K562 (cell line): ENCODE measurements at regions not wholly inside any gene's neighbourhood (a gene's known extent, or its start where the extent isn't known, plus 50 kb on each side); places are given as distances from the start of the nearest gene placed in this dataset.

Experiments
- ATAC-seq: fragments of 200-7000 bp; cut with Tn5 transposase; 3 replicates; pipeline ENCODE4 v1.9.1; 2020; ENCODE audit warnings: moderate library complexity
- BruUV-seq: library from RNA; stranded (reverse); fragments of 400-500 nt; replicated peaks from 2 replicates; lab custom pipeline; 2021; lab: Mats Ljungman, UMichigan
- CTCF ChIA-PET: fragments of 300-600 bp; formaldehyde crosslinking; extraction: SDS; loops from one replicate; lab custom pipeline; 2021; ENCODE audit warnings: low intra/inter-chr PET ratio; lab: Yijun Ruan, JAX
- POLR2A ChIA-PET: fragments of 300-600, 350-650 bp; sonication (Branson Sonifier 250); formaldehyde crosslinking; extraction: SDS; loops from one replicate; lab custom pipeline; 2021; ENCODE audit warnings: antibody characterized with exemption, inconsistent platforms; lab: Yijun Ruan, JAX
- DNase-seq, 4 experiments: peaks; one replicate each; pipeline versions ENCODE4 v3.0.0 to v3.0.0-alpha.2; 2011 to 2018; ENCODE audit warnings: low spot score in 3 of 4, mixed read lengths in 3 of 4; ENCODE audit errors: extremely low read depth in 1 of 4
- FAIRE-seq: peaks from 2 replicates; lab custom pipeline; 2011; peaks lifted over from hg19 to GRCh38; lab: Jason Lieb, UNC
- H2AFZ ChIP-seq: 2 replicates; pipeline ENCODE4 v1.6.0; 2011; ENCODE audit warnings: low read depth, low read length, control low read depth, inconsistent platforms
- H3K27ac ChIP-seq: fragments of 200-600 bp; 3 replicates; pipeline ENCODE4 v1.8.0; 2011; ENCODE audit warnings: low read depth, mild to moderate bottlenecking, control low read depth, inconsistent platforms, low read length, moderate library complexity, mixed read lengths; ENCODE audit errors: extremely low read depth
- H3K27me3 ChIP-seq, 2 experiments: fragments of 300-600 bp in 1 of 2; 2 replicates in 1 of 2; 3 replicates in 1 of 2; pipeline versions ENCODE4 v1.6.0 to v1.8.0; 2011; ENCODE audit warnings: inconsistent platforms in 2 of 2, low read length in 2 of 2, mild to moderate bottlenecking in 1 of 2, mixed read lengths in 1 of 2, moderate library complexity in 1 of 2; ENCODE audit not compliant: control insufficient read depth in 2 of 2, insufficient read depth in 2 of 2
- H3K36me3 ChIP-seq: fragments of 300-600 bp; 3 replicates; pipeline ENCODE4 v1.8.0; 2011; ENCODE audit warnings: mild to moderate bottlenecking, low read length, inconsistent platforms; ENCODE audit not compliant: control insufficient read depth, insufficient read depth
- H3K4me1 ChIP-seq, 2 experiments: fragments of 200-600 bp in 1 of 2; replicated peaks in 1 of 2; 2 replicates in 1 of 2; 3 replicates in 1 of 2; pipeline versions ENCODE4 v1.5.1 to v1.8.0; 2011; ENCODE audit warnings: inconsistent platforms in 2 of 2, low read length in 2 of 2, mild to moderate bottlenecking in 1 of 2, mixed read lengths in 1 of 2, moderate library complexity in 1 of 2; ENCODE audit not compliant: control insufficient read depth in 2 of 2, insufficient read depth in 2 of 2
- H3K4me2 ChIP-seq: 2 replicates; pipeline ENCODE4 v1.6.1; 2011; ENCODE audit warnings: low read length, control low read depth, inconsistent platforms, mixed read lengths; ENCODE audit not compliant: insufficient read depth
- H3K4me3 ChIP-seq: fragments of 200-600 bp; sonication (generic), shearing (Covaris generic); 2 replicates; pipeline ENCODE4 v1.5.1; 2016; ENCODE audit warnings: control low read depth, inconsistent platforms
- H3K79me2 ChIP-seq: fragments of 200-600 bp; 3 replicates; pipeline ENCODE4 v1.8.0; 2011; ENCODE audit warnings: low read length, inconsistent platforms; ENCODE audit not compliant: control insufficient read depth, insufficient read depth
- H3K9ac ChIP-seq, 2 experiments: 2 replicates each; pipeline versions ENCODE4 v1.6.0 to v1.6.1; 2011; ENCODE audit warnings: low read depth in 2 of 2, low read length in 2 of 2, control low read depth in 1 of 2, inconsistent platforms in 1 of 2, mild to moderate bottlenecking in 1 of 2, mixed read lengths in 1 of 2; ENCODE audit not compliant: insufficient read depth in 1 of 2
- H3K9me1 ChIP-seq: one replicate; pipeline ENCODE4 v1.6.0; 2011; ENCODE audit warnings: inconsistent platforms, mild to moderate bottlenecking, low read length, moderate library complexity; ENCODE audit not compliant: control insufficient read depth, insufficient read depth
- H3K9me3 ChIP-seq: replicated peaks from 2 replicates; pipeline ENCODE4 v1.5.1; 2011; ENCODE audit warnings: low read depth, low read length, inconsistent platforms; ENCODE audit not compliant: control insufficient read depth, insufficient read depth
- H4K20me1 ChIP-seq: replicated peaks from 2 replicates; pipeline ENCODE4 v1.6.1; 2011; ENCODE audit warnings: low read length, inconsistent platforms, mixed read lengths; ENCODE audit not compliant: control insufficient read depth, insufficient read depth
- CHCHD3 ChIP-seq: fragments of 250-450 bp; sonication (Bioruptor Pico); IDR thresholded peaks from 2 replicates; pipeline ENCODE4 v2.1.2; 2022; ENCODE audit warnings: mild to moderate bottlenecking
- EHMT2 ChIP-seq: fragments of 450-650 bp; IDR thresholded peaks from 2 replicates; pipeline ENCODE4 v1.6.1; 2018; ENCODE audit warnings: antibody characterized with exemption
- FOSL1 ChIP-seq: fragments of 200-800 bp; sonication (Bioruptor generic); conservative IDR thresholded peaks from 2 replicates; pipeline ENCODE4 v1.6.1; 2016; ENCODE audit warnings: missing genetic modification characterization, missing compliant biosample characterization
- NFATC3 ChIP-seq: fragments of 450-650 bp; IDR thresholded peaks from 2 replicates; pipeline ENCODE4 v1.6.1; 2017; ENCODE audit warnings: mild to moderate bottlenecking
- RBBP5 ChIP-seq: fragments of 200-600 bp; sonication (generic); IDR thresholded peaks from 2 replicates; pipeline ENCODE4 v1.6.1; 2012; ENCODE audit warnings: borderline replicate concordance, mild to moderate bottlenecking, low read length, control low read depth, inconsistent platforms; ENCODE audit not compliant: insufficient read depth, poor library complexity, severe bottlenecking
- TBP ChIP-seq: optimal IDR thresholded peaks from 2 replicates; pipeline ENCODE3; 2011; ENCODE audit warnings: low read depth, low read length, improper control_type of control experiment
- YY1 ChIP-seq, 3 experiments: IDR thresholded peaks; 2 replicates each; pipeline ENCODE4 v1.6.1; 2011; ENCODE audit warnings: low read length in 2 of 3, mild to moderate bottlenecking in 2 of 3, moderate library complexity in 2 of 3, borderline replicate concordance in 1 of 3, control low read depth in 1 of 3, low read depth in 1 of 3; ENCODE audit not compliant: insufficient read depth in 3 of 3, insufficient replicate concordance in 2 of 3, control insufficient read depth in 1 of 3, insufficient read length in 1 of 3; ENCODE audit errors: extremely low read depth in 1 of 3
- ZNF644 ChIP-seq: fragments of 200-800 bp; sonication (Bioruptor generic); IDR thresholded peaks from 2 replicates; pipeline ENCODE4 v1.6.1; 2016; ENCODE audit warnings: low read depth, missing genetic modification characterization, missing compliant biosample characterization
- ZNF79 ChIP-seq: fragments of 250-450 bp; sonication (Bioruptor Pico); IDR thresholded peaks from 2 replicates; pipeline ENCODE4 v1.4.0; 2020; ENCODE audit warnings: low read depth, mild to moderate bottlenecking, moderate library complexity
- WGBS: fragments of 100-300 bp; shearing (Covaris generic); methylation state at CpG from one replicate; pipeline ENCODE4 v1.1.6; 2016; ENCODE audit warnings: low coverage, mixed read lengths; ENCODE audit not compliant: insufficient coverage; ENCODE audit errors: missing lambda C conversion rate; 5-methylcytosine and 5-hydroxymethylcytosine counted together
- in situ Hi-C: fragments of 300-500 bp; cut with MboI; formaldehyde crosslinking; loops from 4 replicates; pipeline ENCODE4 v1.15.0; 2018; ENCODE audit warnings: inconsistent platforms, mixed read lengths
- intact Hi-C: fragments of 100-400 bp; cut with micrococcal nuclease; formaldehyde crosslinking; loops from 2 replicates; pipeline ENCODE4 v1.14.2; 2022
- TF ChIP-seq, protein P1 (sequence below): fragments of 450-650 bp; IDR thresholded peaks from 2 replicates; pipeline ENCODE4 v1.6.1; 2016; ENCODE audit warnings: low read depth, mild to moderate bottlenecking, moderate library complexity
- TF ChIP-seq, protein P2 (sequence below): fragments of 450-650 bp; IDR thresholded peaks from 2 replicates; pipeline ENCODE4 v1.6.1; 2016; ENCODE audit warnings: mild to moderate bottlenecking
- TF ChIP-seq, protein P3 (sequence below), 3 experiments: IDR thresholded peaks in 2 of 3; conservative IDR thresholded peaks in 1 of 3; 2 replicates each; pipeline ENCODE4 v1.5.1; 2011 to 2012; ENCODE audit warnings: low read length in 3 of 3, mild to moderate bottlenecking in 3 of 3, control low read depth in 2 of 3, improper control_type of control experiment in 1 of 3, inconsistent platforms in 1 of 3, low read depth in 1 of 3, mixed read lengths in 1 of 3, moderate library complexity in 1 of 3; ENCODE audit not compliant: insufficient read depth in 2 of 3

DNA sequence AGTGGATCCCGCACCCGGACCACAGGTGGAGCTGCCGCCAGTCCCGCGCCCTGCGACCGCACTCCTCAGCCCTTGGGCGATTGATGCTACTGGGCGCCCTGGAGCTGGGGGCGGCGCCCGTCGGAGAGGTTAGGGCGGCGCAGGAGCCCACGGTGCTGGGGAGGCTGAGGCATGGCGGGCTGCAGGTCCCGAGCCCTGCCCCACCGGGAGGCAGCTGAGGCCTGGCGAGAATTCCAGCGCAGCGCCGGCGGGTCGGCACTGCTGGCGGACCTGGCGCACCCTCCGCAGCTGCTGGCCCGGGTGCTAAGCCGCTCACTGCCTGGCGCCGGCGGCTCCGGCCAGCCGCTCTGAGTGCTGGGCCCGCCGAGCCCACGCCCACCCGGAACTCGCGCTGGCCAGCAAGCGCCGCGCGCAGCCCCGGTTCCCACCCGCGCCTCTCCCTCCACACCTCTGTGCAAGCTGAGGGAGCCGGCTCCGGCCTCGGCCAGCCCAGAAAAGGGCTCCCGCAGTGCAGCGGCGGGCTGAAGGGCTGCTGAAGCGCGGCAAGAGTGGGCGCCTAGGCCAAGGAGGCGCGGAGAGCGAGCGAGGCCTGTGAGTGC lies 1256.5 kb downstream of the STIM2 start:
- ChIA-PET POLR2A (interaction anchor here (0.5 kb wide), 1 partner anchor 274 kb away, joined by 3 read pairs; no protein-coding TSS in a partner anchor), CTCF (no interaction called here)
- no peaks in the 10 kb centered on the region for H3K9me1 ChIP-seq
- in situ Hi-C loops, result no loop called here
- no peaks in the 10 kb centered on the region for H3K27me3 ChIP-seq
- no peak overlapping the region for H3K27ac ChIP-seq
- ATAC-seq (no peak), FAIRE-seq (no peak), DNase-seq (no peak)
- intact Hi-C loops, result no loop called here
- H3K4me3 ChIP-seq, result no peak overlapping the region
- H2AFZ ChIP-seq, result no peak overlapping the region
- no peak overlapping the region for H3K4me2 ChIP-seq
- H3K9ac ChIP-seq, result no peak overlapping the region
- no peaks in the 10 kb centered on the region for H3K79me2 ChIP-seq
- WGBS, result 11% methylated on average over 41 of the region's 61 CpGs
- no peaks in the 10 kb centered on the region for H4K20me1 ChIP-seq
- no peaks in the 10 kb centered on the region for H3K9me3 ChIP-seq
- H3K36me3 ChIP-seq, result no peaks in the 10 kb centered on the region
- no peak for TF ChIP-seq NFATC3
- TF ChIP-seq EHMT2, result no peak
- TF ChIP-seq, protein P1, sequence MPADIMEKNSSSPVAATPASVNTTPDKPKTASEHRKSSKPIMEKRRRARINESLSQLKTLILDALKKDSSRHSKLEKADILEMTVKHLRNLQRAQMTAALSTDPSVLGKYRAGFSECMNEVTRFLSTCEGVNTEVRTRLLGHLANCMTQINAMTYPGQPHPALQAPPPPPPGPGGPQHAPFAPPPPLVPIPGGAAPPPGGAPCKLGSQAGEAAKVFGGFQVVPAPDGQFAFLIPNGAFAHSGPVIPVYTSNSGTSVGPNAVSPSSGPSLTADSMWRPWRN, result no peak
- TF ChIP-seq TBP, result no peak
- TF ChIP-seq, protein P2, sequence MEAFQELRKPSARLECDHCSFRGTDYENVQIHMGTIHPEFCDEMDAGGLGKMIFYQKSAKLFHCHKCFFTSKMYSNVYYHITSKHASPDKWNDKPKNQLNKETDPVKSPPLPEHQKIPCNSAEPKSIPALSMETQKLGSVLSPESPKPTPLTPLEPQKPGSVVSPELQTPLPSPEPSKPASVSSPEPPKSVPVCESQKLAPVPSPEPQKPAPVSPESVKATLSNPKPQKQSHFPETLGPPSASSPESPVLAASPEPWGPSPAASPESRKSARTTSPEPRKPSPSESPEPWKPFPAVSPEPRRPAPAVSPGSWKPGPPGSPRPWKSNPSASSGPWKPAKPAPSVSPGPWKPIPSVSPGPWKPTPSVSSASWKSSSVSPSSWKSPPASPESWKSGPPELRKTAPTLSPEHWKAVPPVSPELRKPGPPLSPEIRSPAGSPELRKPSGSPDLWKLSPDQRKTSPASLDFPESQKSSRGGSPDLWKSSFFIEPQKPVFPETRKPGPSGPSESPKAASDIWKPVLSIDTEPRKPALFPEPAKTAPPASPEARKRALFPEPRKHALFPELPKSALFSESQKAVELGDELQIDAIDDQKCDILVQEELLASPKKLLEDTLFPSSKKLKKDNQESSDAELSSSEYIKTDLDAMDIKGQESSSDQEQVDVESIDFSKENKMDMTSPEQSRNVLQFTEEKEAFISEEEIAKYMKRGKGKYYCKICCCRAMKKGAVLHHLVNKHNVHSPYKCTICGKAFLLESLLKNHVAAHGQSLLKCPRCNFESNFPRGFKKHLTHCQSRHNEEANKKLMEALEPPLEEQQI, result no peak
- no peak for TF ChIP-seq ZNF79 (CRISPR knock-in tag)
- TF ChIP-seq YY1 (IDR thresholded peaks at IDR 0.05; ENCODE audit: borderline replicate concordance in 1 of 3, control insufficient read depth in 1 of 3, extremely low read depth in 1 of 3, insufficient read depth in 3 of 3, insufficient read length in 1 of 3, insufficient replicate concordance in 2 of 3, low read depth in 1 of 3, low read length in 2 of 3), result no peak
- TF ChIP-seq CHCHD3 (CRISPR knock-in tag), result no peak
- TF ChIP-seq RBBP5, result no peak
- no peak for TF ChIP-seq FOSL1 (tag)
- TF ChIP-seq ZNF644 (tag), result no peak
- TF ChIP-seq, protein P3, sequence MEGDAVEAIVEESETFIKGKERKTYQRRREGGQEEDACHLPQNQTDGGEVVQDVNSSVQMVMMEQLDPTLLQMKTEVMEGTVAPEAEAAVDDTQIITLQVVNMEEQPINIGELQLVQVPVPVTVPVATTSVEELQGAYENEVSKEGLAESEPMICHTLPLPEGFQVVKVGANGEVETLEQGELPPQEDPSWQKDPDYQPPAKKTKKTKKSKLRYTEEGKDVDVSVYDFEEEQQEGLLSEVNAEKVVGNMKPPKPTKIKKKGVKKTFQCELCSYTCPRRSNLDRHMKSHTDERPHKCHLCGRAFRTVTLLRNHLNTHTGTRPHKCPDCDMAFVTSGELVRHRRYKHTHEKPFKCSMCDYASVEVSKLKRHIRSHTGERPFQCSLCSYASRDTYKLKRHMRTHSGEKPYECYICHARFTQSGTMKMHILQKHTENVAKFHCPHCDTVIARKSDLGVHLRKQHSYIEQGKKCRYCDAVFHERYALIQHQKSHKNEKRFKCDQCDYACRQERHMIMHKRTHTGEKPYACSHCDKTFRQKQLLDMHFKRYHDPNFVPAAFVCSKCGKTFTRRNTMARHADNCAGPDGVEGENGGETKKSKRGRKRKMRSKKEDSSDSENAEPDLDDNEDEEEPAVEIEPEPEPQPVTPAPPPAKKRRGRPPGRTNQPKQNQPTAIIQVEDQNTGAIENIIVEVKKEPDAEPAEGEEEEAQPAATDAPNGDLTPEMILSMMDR (IDR thresholded peaks at IDR 0.05 in 2 of 3, conservative IDR thresholded peaks at IDR 0.05 in 1 of 3; ENCODE audit: insufficient read depth in 2 of 3, low read depth in 1 of 3, low read length in 3 of 3), result no peak
- no TSS peak for BruUV-seq
- H3K4me1 ChIP-seq, result no peaks in the 10 kb centered on the region
